ENCODE measurements at regions not wholly inside any gene's neighbourhood (a gene's known extent, or its start where the extent isn't known, plus 50 kb on each side); places are given as distances from the start of the nearest gene placed in this dataset.

DNA sequence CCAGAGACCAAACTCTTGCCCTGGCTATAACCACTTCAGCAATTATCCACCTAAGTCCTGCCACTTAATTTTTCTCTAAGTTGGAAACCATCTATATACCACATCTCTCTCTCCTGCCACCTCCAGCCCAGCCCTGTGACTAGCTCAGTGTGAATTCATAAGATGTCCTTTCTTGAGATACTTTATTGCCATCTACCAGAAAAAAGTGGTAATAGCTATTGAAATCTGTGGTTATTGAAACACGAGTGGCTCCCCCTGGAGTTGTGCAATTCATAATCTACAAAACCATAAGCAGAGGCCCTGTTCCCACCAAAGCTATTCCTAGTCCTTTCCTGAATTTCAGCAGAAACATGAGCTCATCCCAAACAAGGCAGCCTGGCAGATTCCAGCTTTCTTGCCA is 324.0 kb downstream of the TXNL1 start:
- Histone ChIP-seq H3K27ac (no peak overlapping the region), H3K36me3 (no peaks in the 10 kb centered on the region), H3K4me1 (no peaks in the 10 kb centered on the region), H3K27me3 (no peaks in the 10 kb centered on the region), H3K9me3 (no peaks in the 10 kb centered on the region), H3K4me3 (no peak overlapping the region)
- in situ Hi-C loops (cut with MboI; ENCODE audit: low sequenced_read_pairs in 4 of 4): no loop called here
- intact Hi-C loops (cut with DNase I; ENCODE audit: low total_unique reads): no loop called here
- no peak for ATAC-seq
- no peak for TF ChIP-seq POLR2A (IDR thresholded peaks at IDR 0.05)
- TF ChIP-seq, protein P1, sequence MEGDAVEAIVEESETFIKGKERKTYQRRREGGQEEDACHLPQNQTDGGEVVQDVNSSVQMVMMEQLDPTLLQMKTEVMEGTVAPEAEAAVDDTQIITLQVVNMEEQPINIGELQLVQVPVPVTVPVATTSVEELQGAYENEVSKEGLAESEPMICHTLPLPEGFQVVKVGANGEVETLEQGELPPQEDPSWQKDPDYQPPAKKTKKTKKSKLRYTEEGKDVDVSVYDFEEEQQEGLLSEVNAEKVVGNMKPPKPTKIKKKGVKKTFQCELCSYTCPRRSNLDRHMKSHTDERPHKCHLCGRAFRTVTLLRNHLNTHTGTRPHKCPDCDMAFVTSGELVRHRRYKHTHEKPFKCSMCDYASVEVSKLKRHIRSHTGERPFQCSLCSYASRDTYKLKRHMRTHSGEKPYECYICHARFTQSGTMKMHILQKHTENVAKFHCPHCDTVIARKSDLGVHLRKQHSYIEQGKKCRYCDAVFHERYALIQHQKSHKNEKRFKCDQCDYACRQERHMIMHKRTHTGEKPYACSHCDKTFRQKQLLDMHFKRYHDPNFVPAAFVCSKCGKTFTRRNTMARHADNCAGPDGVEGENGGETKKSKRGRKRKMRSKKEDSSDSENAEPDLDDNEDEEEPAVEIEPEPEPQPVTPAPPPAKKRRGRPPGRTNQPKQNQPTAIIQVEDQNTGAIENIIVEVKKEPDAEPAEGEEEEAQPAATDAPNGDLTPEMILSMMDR (IDR thresholded peaks at IDR 0.05 in 4 of 5, conservative IDR thresholded peaks at IDR 0.05 in 1 of 5): no peak
- DNase-seq: no peak

DNA sequence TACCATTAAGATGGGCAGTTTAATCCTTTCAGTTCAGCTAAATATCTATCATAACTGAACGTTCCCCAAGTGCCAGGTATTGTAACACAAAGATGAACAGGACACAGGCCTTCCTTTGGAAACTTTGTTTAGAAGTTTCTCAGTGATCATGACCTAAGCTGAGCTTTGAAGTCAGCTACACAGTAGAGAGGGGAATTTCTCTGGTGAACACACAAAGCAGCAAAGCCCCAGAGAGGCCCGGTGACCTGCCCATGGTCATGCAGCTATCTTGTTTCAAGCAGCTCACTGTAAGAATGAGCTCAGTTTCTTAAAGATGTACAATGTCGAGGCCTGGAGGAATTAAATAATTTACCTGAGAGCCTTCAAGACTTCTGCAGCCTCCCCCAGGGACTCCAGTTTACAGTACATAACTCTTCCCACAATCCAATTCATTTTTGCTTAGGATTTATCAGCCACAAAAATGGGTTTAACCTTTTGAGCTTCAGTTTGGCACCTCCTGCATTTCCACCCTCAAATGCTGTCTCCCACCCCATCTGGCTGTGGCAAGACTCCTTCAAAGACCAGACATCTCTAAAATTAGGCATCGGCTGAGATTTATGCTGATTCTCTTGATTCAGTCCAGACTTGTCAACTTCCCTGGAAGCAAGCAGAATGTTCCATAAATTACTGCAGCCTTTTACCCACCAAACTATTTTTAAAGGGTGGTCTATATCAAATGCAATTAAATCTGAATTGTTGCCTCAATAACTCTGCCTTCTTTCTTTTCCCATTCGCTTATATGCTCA is 325.6 kb downstream of the TXNL1 start:
- DNase-seq (no peak), ATAC-seq (no peak)
- H3K4me3 ChIP-seq: no peak overlapping the region
- no peak for TF ChIP-seq POLR2A (IDR thresholded peaks at IDR 0.05)
- TF ChIP-seq, protein P1 (IDR thresholded peaks at IDR 0.05 in 4 of 5, conservative IDR thresholded peaks at IDR 0.05 in 1 of 5): no peak
- H3K9me3 ChIP-seq: no peaks in the 10 kb centered on the region
- in situ Hi-C loops (cut with MboI; ENCODE audit: low sequenced_read_pairs in 4 of 4): no loop called here
- no peaks in the 10 kb centered on the region for H3K36me3 ChIP-seq
- intact Hi-C loops (cut with DNase I; ENCODE audit: low total_unique reads): no loop called here
- no peaks in the 10 kb centered on the region for H3K27me3 ChIP-seq
- no peaks in the 10 kb centered on the region for H3K4me1 ChIP-seq
- no peak overlapping the region for H3K27ac ChIP-seq

DNA sequence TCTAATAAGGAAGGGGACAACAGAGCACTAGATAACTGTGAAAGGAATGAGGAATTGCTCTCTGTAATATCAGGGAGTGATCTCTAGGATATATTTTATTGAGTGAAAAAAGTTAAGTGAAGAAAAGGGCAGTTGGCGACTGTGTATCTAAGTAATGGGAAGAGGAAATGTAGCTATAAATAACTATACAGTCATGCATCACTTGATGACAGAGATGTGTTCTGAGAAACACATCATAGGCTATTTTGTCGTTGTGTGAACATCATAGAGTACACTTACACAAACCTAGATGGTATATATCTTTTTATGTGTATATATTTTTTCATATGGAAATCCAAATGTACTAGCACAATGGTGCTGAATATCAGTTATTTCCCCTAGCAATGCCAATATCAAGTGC is 329.3 kb downstream of the TXNL1 start:
- no peaks in the 10 kb centered on the region for H3K4me1 ChIP-seq
- no peaks in the 10 kb centered on the region for H3K9me3 ChIP-seq
- H3K27me3 ChIP-seq: no peaks in the 10 kb centered on the region
- in situ Hi-C loops (cut with MboI; ENCODE audit: low sequenced_read_pairs in 4 of 4): no loop called here
- intact Hi-C loops (cut with DNase I; ENCODE audit: low total_unique reads): no loop called here
- DNase-seq (no peak), ATAC-seq (no peak)
- no peak for TF ChIP-seq POLR2A (IDR thresholded peaks at IDR 0.05)
- TF ChIP-seq, protein P1 (IDR thresholded peaks at IDR 0.05 in 4 of 5, conservative IDR thresholded peaks at IDR 0.05 in 1 of 5): no peak
- no peak overlapping the region for H3K4me3 ChIP-seq
- H3K36me3 ChIP-seq: no peaks in the 10 kb centered on the region
- H3K27ac ChIP-seq: no peak overlapping the region

DNA sequence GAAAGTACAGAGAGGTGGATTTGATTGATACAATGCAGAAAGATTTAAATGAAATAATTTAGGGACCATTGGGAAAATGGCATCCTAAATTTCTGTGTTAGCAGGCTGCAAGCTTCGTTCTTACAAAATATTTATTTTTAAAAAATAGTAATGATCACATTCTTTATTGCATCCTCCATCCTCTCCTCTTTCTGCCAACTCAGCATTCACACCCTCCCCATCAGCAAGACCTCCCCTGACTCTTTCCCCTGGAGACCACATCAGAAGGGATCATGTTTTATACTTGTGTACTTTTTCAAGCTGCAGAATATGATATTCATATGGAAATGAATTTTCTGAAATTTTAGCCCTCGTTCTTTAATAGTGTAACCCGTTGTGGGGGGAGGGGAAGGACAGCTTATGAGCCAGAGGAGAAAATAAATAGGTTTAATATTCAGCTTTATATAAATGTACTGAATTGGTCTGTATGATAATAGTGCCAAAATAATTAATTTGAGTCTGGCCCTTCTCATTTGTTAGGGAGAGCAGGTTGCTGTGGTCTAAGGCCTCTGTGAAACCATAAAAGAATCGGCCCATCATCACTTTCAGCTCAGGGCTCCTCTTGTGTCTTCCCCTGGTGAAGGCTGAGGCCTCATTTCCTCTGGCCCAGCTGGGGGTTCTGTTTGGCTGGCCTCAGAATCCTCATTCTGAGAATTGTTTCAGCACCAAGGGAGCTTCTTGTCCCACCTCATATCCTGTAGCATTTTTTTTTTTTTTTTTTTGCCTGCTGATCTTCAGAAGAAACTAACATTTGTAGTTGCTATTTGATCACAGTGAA is 330.8 kb downstream of the TXNL1 start:
- Histone ChIP-seq H3K4me3 (no peak overlapping the region), H3K27me3 (no peaks in the 10 kb centered on the region), H3K4me1 (no peaks in the 10 kb centered on the region), H3K27ac (no peak overlapping the region), H3K36me3 (no peaks in the 10 kb centered on the region), H3K9me3 (no peaks in the 10 kb centered on the region)
- TF ChIP-seq, protein P1 (IDR thresholded peaks at IDR 0.05 in 4 of 5, conservative IDR thresholded peaks at IDR 0.05 in 1 of 5): no peak
- no peak for TF ChIP-seq POLR2A (IDR thresholded peaks at IDR 0.05)
- intact Hi-C loops (cut with DNase I; ENCODE audit: low total_unique reads) (no loop called here), in situ Hi-C loops (cut with MboI; ENCODE audit: low sequenced_read_pairs in 4 of 4) (no loop called here)
- DNase-seq (no peak), ATAC-seq (no peak)

Data from gastrocnemius medialis (tissue), 4 donors.